Nephron progenitor cell (in vitro differentiated cells): ENCODE measurements at regions not wholly inside any gene's neighbourhood (a gene's known extent, or its start where the extent isn't known, plus 50 kb on each side); places are given as distances from the start of the nearest gene placed in this dataset.

ENCODE experiments used
- DNase-seq: peaks from one replicate; pipeline ENCODE4 v3.0.0; 2021
- H3K27ac Mint-ChIP-seq: 2 replicates; pipeline ENCODE4 v1.8.0; 2021; ENCODE audit warnings: mild to moderate bottlenecking, moderate library complexity, mixed read lengths
- H3K27me3 Mint-ChIP-seq: 2 replicates; pipeline ENCODE4 v1.8.0; 2021; ENCODE audit warnings: mild to moderate bottlenecking, low read depth, mixed read lengths; ENCODE audit not compliant: poor library complexity
- H3K36me3 Mint-ChIP-seq: 2 replicates; pipeline ENCODE4 v1.8.0; 2021; ENCODE audit warnings: low read depth, mixed read lengths
- H3K4me1 Mint-ChIP-seq: 2 replicates; pipeline ENCODE4 v1.8.0; 2021; ENCODE audit warnings: mixed read lengths
- H3K4me3 Mint-ChIP-seq: 2 replicates; pipeline ENCODE4 v1.8.0; 2021; ENCODE audit warnings: mild to moderate bottlenecking, moderate library complexity, mixed read lengths
- H3K9me3 Mint-ChIP-seq: 2 replicates; pipeline ENCODE4 v1.8.0; 2021; ENCODE audit warnings: mild to moderate bottlenecking, moderate library complexity, mixed read lengths
- CTCF ChIP-seq: fragments of 200-600 bp; sonication (generic); IDR thresholded peaks from 2 replicates; pipeline ENCODE4 v1.5.0; 2021; ENCODE audit warnings: antibody characterized with exemption

- Mint-ChIP-seq H3K27me3 (peaks cover 3% of the 10 kb centered on the region), H3K27ac (no peak overlapping the region), H3K36me3 (no peaks in the 10 kb centered on the region), H3K4me1 (no peaks in the 10 kb centered on the region), H3K4me3 (no peak overlapping the region), H3K9me3 (no peaks in the 10 kb centered on the region)
- DNase-seq, result no peak
- TF ChIP-seq CTCF, result no peak
These were observed 366.4 kb downstream of the INHBA start for GRCh38 chr7:41336455-41336952.

GRCh38 chr7:41334071-41334862, 368.6 kb downstream of the INHBA start:
- no peak for TF ChIP-seq CTCF
- Mint-ChIP-seq H3K9me3 (no peaks in the 10 kb centered on the region), H3K4me1 (no peaks in the 10 kb centered on the region), H3K4me3 (no peak overlapping the region), H3K36me3 (no peaks in the 10 kb centered on the region), H3K27ac (no peak overlapping the region), H3K27me3 (peaks cover 6% of the 10 kb centered on the region)
- no peak for DNase-seq

- Mint-ChIP-seq H3K9me3 (no peaks in the 10 kb centered on the region), H3K4me3 (no peak overlapping the region), H3K27ac (no peak overlapping the region), H3K36me3 (no peaks in the 10 kb centered on the region), H3K4me1 (no peaks in the 10 kb centered on the region), H3K27me3 (peaks cover 3% of the 10 kb centered on the region)
- TF ChIP-seq CTCF, result no peak
- no peak for DNase-seq
These were observed 369.4 kb downstream of the INHBA start for GRCh38 chr7:41333511-41333910.

- H3K36me3 Mint-ChIP-seq, result no peaks in the 10 kb centered on the region
- peaks cover 4% of the 10 kb centered on the region for H3K4me1 Mint-ChIP-seq
- TF ChIP-seq CTCF, result no peak
- H3K9me3 Mint-ChIP-seq, result no peaks in the 10 kb centered on the region
- H3K4me3 Mint-ChIP-seq, result no peak overlapping the region
- no peak overlapping the region for H3K27ac Mint-ChIP-seq
- peaks cover 3% of the 10 kb centered on the region for H3K27me3 Mint-ChIP-seq
- no peak for DNase-seq
These were observed 371.7 kb downstream of the INHBA start for GRCh38 chr7:41331194-41331593.

GRCh38 chr7:41328544-41328943, 374.3 kb downstream of the INHBA start:
- H3K4me1 Mint-ChIP-seq, result peaks cover 4% of the 10 kb centered on the region
- peaks cover 3% of the 10 kb centered on the region for H3K27me3 Mint-ChIP-seq
- DNase-seq, result no peak
- no peaks in the 10 kb centered on the region for H3K9me3 Mint-ChIP-seq
- no peak overlapping the region for H3K27ac Mint-ChIP-seq
- no peak for TF ChIP-seq CTCF
- H3K36me3 Mint-ChIP-seq, result no peaks in the 10 kb centered on the region
- H3K4me3 Mint-ChIP-seq, result no peak overlapping the region

- Mint-ChIP-seq H3K36me3 (no peaks in the 10 kb centered on the region), H3K27ac (no peak overlapping the region), H3K27me3 (peaks cover 3% of the 10 kb centered on the region), H3K4me3 (no peak overlapping the region), H3K9me3 (no peaks in the 10 kb centered on the region), H3K4me1 (peaks cover 4% of the 10 kb centered on the region)
- TF ChIP-seq CTCF, result no peak
- no peak for DNase-seq
These were observed 374.8 kb downstream of the INHBA start for GRCh38 chr7:41328131-41328530.
